GM12892 (cell line): ENCODE measurements at regions not wholly inside any gene's neighbourhood (a gene's known extent, or its start where the extent isn't known, plus 50 kb on each side); places are given as distances from the start of the nearest gene placed in this dataset.

ENCODE experiments used
- POLR2A ChIP-seq: IDR thresholded peaks from 2 replicates; pipeline ENCODE4 v1.6.1; 2011; ENCODE audit warnings: low read depth, low read length, control low read depth
- POLR2AphosphoS5 ChIP-seq: IDR thresholded peaks from 2 replicates; pipeline ENCODE4 v1.6.1; 2011; ENCODE audit warnings: low read depth, low read length, control low read depth
- TAF1 ChIP-seq: IDR thresholded peaks from 2 replicates; pipeline ENCODE4 v1.6.1; 2011; ENCODE audit warnings: low read depth, mild to moderate bottlenecking, control low read depth, low read length, borderline replicate concordance

DNA sequence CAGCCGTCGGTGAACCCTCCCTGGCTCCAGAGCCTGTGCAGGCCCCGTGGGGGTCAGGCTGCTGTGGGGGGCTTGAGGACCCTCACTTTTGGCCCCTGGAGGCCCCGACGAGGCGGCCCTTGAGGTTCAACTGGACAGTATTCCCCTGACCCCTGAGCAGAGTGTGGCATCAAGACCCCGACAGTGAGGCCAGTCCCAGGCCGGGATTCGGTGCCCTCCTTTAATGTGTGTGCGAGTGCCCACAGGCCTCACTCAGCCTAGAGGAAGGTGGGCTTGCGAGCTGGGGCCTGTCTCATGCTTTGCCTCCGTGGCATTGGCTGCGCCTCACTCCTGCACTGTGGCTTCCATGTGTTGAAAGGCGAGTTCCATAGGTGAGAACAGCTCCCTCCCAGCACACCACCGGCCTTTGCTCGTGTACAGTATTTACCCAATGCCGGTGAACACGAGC, 94.5 kb downstream of the METRNL start:
- TF ChIP-seq POLR2A (no peak), POLR2AphosphoS5 (no peak), TAF1 (no peak)
